ENCODE measurements at regions not wholly inside any gene's neighbourhood (a gene's known extent, or its start where the extent isn't known, plus 50 kb on each side); places are given as distances from the start of the nearest gene placed in this dataset.

DNA sequence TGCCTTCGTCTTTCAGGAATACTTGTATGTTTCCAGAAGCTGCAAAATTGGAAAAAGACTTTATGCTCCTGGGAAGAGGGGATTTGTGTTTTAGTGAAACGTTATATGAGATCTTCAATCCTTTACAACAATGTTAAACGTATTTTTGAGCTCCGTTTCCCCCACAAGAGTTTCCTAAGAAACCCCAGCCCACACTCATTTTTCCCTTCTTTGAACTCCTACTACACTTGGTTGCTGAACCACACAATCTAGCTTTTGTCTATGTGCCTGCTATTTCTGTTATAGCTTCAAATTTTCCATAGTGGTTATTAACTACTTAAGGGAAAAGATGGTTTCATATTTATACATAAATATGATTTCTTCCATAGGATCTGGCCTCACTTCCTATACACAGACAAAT, 238.6 kb upstream of the ACTBL2 start:
- Histone ChIP-seq H3K9ac (ENCODE audit: low read length) (no peak overlapping the region), H3K4me3 (ENCODE audit: low read depth, low read length, poor library complexity, severe bottlenecking) (no peak overlapping the region), H3K36me3 (ENCODE audit: insufficient read depth, low read length) (no peaks in the 10 kb centered on the region), H3F3A (ENCODE audit: insufficient read depth, low read length) (no peaks in the 10 kb centered on the region), H4K20me1 (ENCODE audit: insufficient read depth, low read length) (no peaks in the 10 kb centered on the region), H3K4me1 (ENCODE audit: insufficient read depth, low read length, severe bottlenecking) (no peaks in the 10 kb centered on the region), H3K9me3 (ENCODE audit: low read length) (no peaks in the 10 kb centered on the region), H2AFZ (ENCODE audit: low read length) (no peak overlapping the region), H3K79me2 (ENCODE audit: insufficient read depth, low read length) (no peaks in the 10 kb centered on the region), H3K9me2 (ENCODE audit: low read depth, low read length) (no peaks in the 10 kb centered on the region; the same call in 1 of the 2 replicates), H3K4me2 (ENCODE audit: low read length) (no peak overlapping the region), H3K27ac (ENCODE audit: low read depth, low read length, poor library complexity, severe bottlenecking) (no peak overlapping the region), H3K27me3 (ENCODE audit: insufficient read depth, low read length) (no peaks in the 10 kb centered on the region)
- TF ChIP-seq EZH2 (IDR thresholded peaks at IDR 0.05; ENCODE audit: borderline replicate concordance, low read length) (no peak), CTCF (IDR thresholded peaks at IDR 0.05; ENCODE audit: low read length) (no peak)

GRCh38 chr5:57720656-57721055, 238.0 kb upstream of the ACTBL2 start:
- H3K9me3 ChIP-seq (ENCODE audit: low read length): no peaks in the 10 kb centered on the region
- no peaks in the 10 kb centered on the region for H3K36me3 ChIP-seq (ENCODE audit: insufficient read depth, low read length)
- no peaks in the 10 kb centered on the region for H3K79me2 ChIP-seq (ENCODE audit: insufficient read depth, low read length)
- H3K27ac ChIP-seq (ENCODE audit: low read depth, low read length, poor library complexity, severe bottlenecking): no peak overlapping the region
- H3K4me2 ChIP-seq (ENCODE audit: low read length): no peak overlapping the region
- no peak overlapping the region for H3K9ac ChIP-seq (ENCODE audit: low read length)
- H4K20me1 ChIP-seq (ENCODE audit: insufficient read depth, low read length): no peaks in the 10 kb centered on the region
- no peaks in the 10 kb centered on the region for H3K27me3 ChIP-seq (ENCODE audit: insufficient read depth, low read length)
- no peak for TF ChIP-seq CTCF (IDR thresholded peaks at IDR 0.05; ENCODE audit: low read length)
- TF ChIP-seq EZH2 (IDR thresholded peaks at IDR 0.05; ENCODE audit: borderline replicate concordance, low read length): no peak
- H3F3A ChIP-seq (ENCODE audit: insufficient read depth, low read length): no peaks in the 10 kb centered on the region
- H2AFZ ChIP-seq (ENCODE audit: low read length): no peak overlapping the region
- H3K4me3 ChIP-seq (ENCODE audit: low read depth, low read length, poor library complexity, severe bottlenecking): no peak overlapping the region
- H3K9me2 ChIP-seq (ENCODE audit: low read depth, low read length): no peaks in the 10 kb centered on the region; the same call in 1 of the 2 replicates
- H3K4me1 ChIP-seq (ENCODE audit: insufficient read depth, low read length, severe bottlenecking): no peaks in the 10 kb centered on the region

DNA sequence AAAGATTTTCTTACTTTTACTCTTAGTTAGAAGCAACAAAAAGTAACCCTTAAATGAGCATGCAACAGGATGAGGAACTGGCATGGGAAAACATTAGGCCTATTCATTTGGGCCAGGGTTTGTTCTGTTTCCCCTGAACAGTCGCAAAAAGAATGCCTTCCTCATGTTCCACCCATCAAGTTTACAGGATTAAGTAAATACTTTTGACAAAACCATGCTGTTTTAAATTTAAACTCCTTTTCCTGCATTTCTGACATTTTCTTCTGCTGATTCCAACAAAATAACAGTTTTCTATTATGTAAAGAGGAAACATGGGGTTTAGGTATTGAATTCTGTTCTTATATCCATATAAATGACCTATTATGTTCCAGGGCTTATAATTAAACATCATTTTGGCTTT, 236.6 kb upstream of the ACTBL2 start:
- Histone ChIP-seq H3K9me2 (ENCODE audit: low read depth, low read length) (no peaks in the 10 kb centered on the region; the same call in 1 of the 2 replicates), H3K27me3 (ENCODE audit: insufficient read depth, low read length) (no peaks in the 10 kb centered on the region), H3K4me3 (ENCODE audit: low read depth, low read length, poor library complexity, severe bottlenecking) (no peak overlapping the region), H4K20me1 (ENCODE audit: insufficient read depth, low read length) (no peaks in the 10 kb centered on the region), H2AFZ (ENCODE audit: low read length) (no peak overlapping the region), H3K9me3 (ENCODE audit: low read length) (no peaks in the 10 kb centered on the region), H3F3A (ENCODE audit: insufficient read depth, low read length) (no peaks in the 10 kb centered on the region), H3K36me3 (ENCODE audit: insufficient read depth, low read length) (no peaks in the 10 kb centered on the region), H3K4me1 (ENCODE audit: insufficient read depth, low read length, severe bottlenecking) (no peaks in the 10 kb centered on the region), H3K27ac (ENCODE audit: low read depth, low read length, poor library complexity, severe bottlenecking) (no peak overlapping the region), H3K9ac (ENCODE audit: low read length) (no peak overlapping the region), H3K4me2 (ENCODE audit: low read length) (no peak overlapping the region), H3K79me2 (ENCODE audit: insufficient read depth, low read length) (no peaks in the 10 kb centered on the region)
- TF ChIP-seq CTCF (IDR thresholded peaks at IDR 0.05; ENCODE audit: low read length) (no peak), EZH2 (IDR thresholded peaks at IDR 0.05; ENCODE audit: borderline replicate concordance, low read length) (no peak)
